ENCODE measurements at regions not wholly inside any gene's neighbourhood (a gene's known extent, or its start where the extent isn't known, plus 50 kb on each side); places are given as distances from the start of the nearest gene placed in this dataset.

- no TSS peak for BruUV-seq (replicated peaks)
- no peaks in the 10 kb centered on the region for H4K20me1 ChIP-seq (replicated peaks; ENCODE audit: control insufficient read depth, extremely low read depth, insufficient read depth, low read length)
- no peak overlapping the region for H2AFZ ChIP-seq (ENCODE audit: low read depth, low read length)
- no peaks in the 10 kb centered on the region for H3K36me3 ChIP-seq (ENCODE audit: control insufficient read depth in 2 of 2, extremely low read depth in 1 of 2, insufficient read depth in 2 of 2, low read length in 2 of 2)
- no peak overlapping the region for H3K4me3 ChIP-seq (replicated peaks in 1 of 3; ENCODE audit: insufficient read depth in 1 of 3, low read depth in 1 of 3, low read length in 3 of 3)
- no peaks in the 10 kb centered on the region for H3K9me3 ChIP-seq (replicated peaks; ENCODE audit: control insufficient read depth, insufficient read depth, low read length)
- H3K79me2 ChIP-seq (ENCODE audit: control insufficient read depth, insufficient read depth, low read length), result no peaks in the 10 kb centered on the region
- ChIA-PET POLR2A (no interaction called here), CTCF (no interaction called here)
- no peaks in the 10 kb centered on the region for H3K9me1 ChIP-seq (replicated peaks; ENCODE audit: control insufficient read depth, extremely low read depth, insufficient read depth, low read length)
- no peaks in the 10 kb centered on the region for H3K4me1 ChIP-seq (ENCODE audit: control insufficient read depth, extremely low read depth, insufficient read depth, low read length)
- FAIRE-seq, result no peak
- TF ChIP-seq FOS (IDR thresholded peaks at IDR 0.05; ENCODE audit: borderline replicate concordance, insufficient read depth, low read length) (no peak), JUN (IDR thresholded peaks at IDR 0.05; ENCODE audit: borderline replicate concordance, insufficient read depth, insufficient read length, low read depth) (no peak), EZH2 (IDR thresholded peaks at IDR 0.05; ENCODE audit: borderline replicate concordance, low read depth, low read length, severe bottlenecking) (no peak), MYC (IDR thresholded peaks at IDR 0.05; ENCODE audit: low read depth, low read length) (no peak), MAX (IDR thresholded peaks at IDR 0.05; ENCODE audit: insufficient read depth, insufficient read length) (no peak), POLR2A (IDR thresholded peaks at IDR 0.05; ENCODE audit: low read depth, low read length) (no peak), POLR2AphosphoS5 (IDR thresholded peaks at IDR 0.05; ENCODE audit: insufficient read depth, low read depth, low read length) (no peak), GATA2 (IDR thresholded peaks at IDR 0.05; ENCODE audit: insufficient read depth, insufficient read length, low read depth, low read length) (no peak), CTCF (IDR thresholded peaks at IDR 0.05; ENCODE audit: extremely low read depth in 1 of 2, insufficient read depth in 1 of 2, low read depth in 1 of 2, low read length in 2 of 2) (no peak)
- H3K27me3 ChIP-seq (ENCODE audit: control insufficient read depth in 2 of 2, insufficient read depth in 2 of 2, low read length in 2 of 2), result no peaks in the 10 kb centered on the region
- no peak overlapping the region for H3K27ac ChIP-seq (ENCODE audit: insufficient read depth, low read depth, low read length)
- H3K4me2 ChIP-seq (ENCODE audit: insufficient read depth, low read length), result no peak overlapping the region
- intact Hi-C loops (cut with micrococcal nuclease), result no loop called here
- DNase-seq (ENCODE audit: low read depth, low spot score), result no peak
- H3K9ac ChIP-seq (replicated peaks; ENCODE audit: extremely low read depth, insufficient read depth, low read length), result no peak overlapping the region
- dilution Hi-C loops (cut with MboI; ENCODE audit: extremely low pct_ligation_motif_present, low sequenced_read_pairs), result no loop called here
Observed at GRCh38 chr13:62337109-62337880, 921.6 kb upstream of the PCDH20 start.

Measured in endothelial cell of umbilical vein (primary cell).